Karpas-422 (cell line): ENCODE measurements at regions not wholly inside any gene's neighbourhood (a gene's known extent, or its start where the extent isn't known, plus 50 kb on each side); places are given as distances from the start of the nearest gene placed in this dataset.

ENCODE experiments used
- DNase-seq: peaks from one replicate; pipeline ENCODE4 v3.0.0-alpha.2; 2015
- H2AFZ ChIP-seq: fragments of 200-600 bp; sonication (generic); 2 replicates; pipeline ENCODE4 v1.6.1; 2014; ENCODE audit warnings: antibody characterized with exemption, low read length, mixed read lengths
- H3K27ac ChIP-seq: fragments of 200-600 bp; sonication (generic); 2 replicates; pipeline ENCODE4 v1.5.1; 2014; ENCODE audit warnings: mild to moderate bottlenecking, low read length, moderate library complexity
- H3K27me3 ChIP-seq: fragments of 200-600 bp; sonication (generic); 2 replicates; pipeline ENCODE4 v1.6.1; 2014; ENCODE audit warnings: low read length, mixed read lengths
- H3K36me3 ChIP-seq: fragments of 200-600 bp; sonication (generic); 2 replicates; pipeline ENCODE4 v1.6.1; 2014; ENCODE audit warnings: low read length, mixed read lengths; ENCODE audit not compliant: insufficient read depth
- H3K4me1 ChIP-seq: fragments of 200-600 bp; sonication (generic); 2 replicates; pipeline ENCODE4 v1.6.1; 2014; ENCODE audit warnings: mild to moderate bottlenecking, low read length, mixed read lengths
- H3K4me2 ChIP-seq: fragments of 200-600 bp; sonication (generic); 2 replicates; pipeline ENCODE4 v1.6.1; 2014; ENCODE audit warnings: low read length, low read depth, mild to moderate bottlenecking; ENCODE audit not compliant: poor library complexity, severe bottlenecking
- H3K4me3 ChIP-seq: fragments of 200-600 bp; sonication (generic); 2 replicates; pipeline ENCODE4 v1.5.1; 2014; ENCODE audit warnings: mild to moderate bottlenecking, antibody characterized with exemption, low read length, mixed read lengths
- H3K79me2 ChIP-seq: fragments of 200-600 bp; sonication (generic); 2 replicates; pipeline ENCODE4 v1.6.1; 2014; ENCODE audit warnings: mild to moderate bottlenecking, low read length, mixed read lengths
- H3K9ac ChIP-seq: fragments of 200-600 bp; sonication (generic); 2 replicates; pipeline ENCODE4 v1.6.0; 2014; ENCODE audit warnings: low read length
- H3K9me2 ChIP-seq: fragments of 200-600 bp; sonication (generic), shearing (Covaris generic); replicated peaks from 2 replicates; pipeline ENCODE4 v1.6.0; 2014; ENCODE audit warnings: mild to moderate bottlenecking, low read length, moderate library complexity; ENCODE audit not compliant: insufficient read depth
- H3K9me3 ChIP-seq: fragments of 300-700, 200-600 bp; sonication (generic); 2 replicates; pipeline ENCODE4 v1.6.1; 2014; ENCODE audit warnings: low read length, mixed read lengths
- H4K20me1 ChIP-seq: fragments of 200-600 bp; sonication (generic); 2 replicates; pipeline ENCODE4 v1.6.1; 2014; ENCODE audit warnings: mild to moderate bottlenecking, antibody characterized with exemption, low read length, low read depth; ENCODE audit not compliant: insufficient read depth

DNA sequence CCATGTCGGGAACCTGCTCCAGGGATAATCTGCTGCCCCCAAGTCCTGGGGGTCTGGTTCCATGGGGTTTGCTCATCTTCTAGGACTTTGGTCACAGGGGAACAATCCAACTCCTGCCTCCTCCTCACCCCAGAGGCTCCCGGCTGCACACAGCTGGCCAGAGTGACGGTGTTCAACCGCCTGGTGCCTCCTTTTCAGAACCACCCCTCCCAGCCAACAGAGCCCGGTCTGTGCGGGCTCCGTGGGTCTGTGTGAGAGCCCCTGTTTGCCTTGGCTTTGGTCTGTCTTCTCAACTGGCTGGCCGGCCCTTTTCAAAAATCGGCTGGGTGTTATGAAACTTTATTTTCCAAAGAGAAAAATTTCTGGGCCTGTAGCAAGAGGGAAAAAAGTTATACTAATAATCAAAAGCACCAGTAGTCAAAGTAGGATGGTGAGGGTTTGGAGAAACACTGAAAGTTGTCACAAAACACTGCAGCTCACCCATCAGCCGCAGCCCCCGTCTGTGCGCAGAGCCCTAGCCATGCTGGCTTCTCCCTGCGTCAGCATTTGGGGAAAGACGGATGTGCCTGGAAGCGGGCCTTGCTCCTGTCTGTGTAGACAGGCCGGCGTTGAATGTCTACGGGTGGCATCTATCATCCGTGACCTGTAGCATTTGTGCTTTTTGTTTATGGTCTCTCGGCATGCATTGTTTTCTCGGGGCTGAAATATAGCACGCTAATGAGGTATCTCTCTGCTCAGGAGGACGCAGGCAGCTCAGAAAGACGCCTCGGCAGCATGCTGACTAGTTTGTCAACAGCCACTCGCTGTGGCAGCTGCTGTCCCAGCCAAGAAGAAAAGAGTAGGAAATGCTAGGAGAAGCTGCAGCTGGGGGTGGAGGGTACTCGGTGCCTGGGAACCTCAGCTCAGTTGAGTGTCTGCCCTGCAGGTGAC is 138.6 kb downstream of the GLI2 start:
- Histone ChIP-seq H2AFZ (no peak overlapping the region), H3K9me2 (no peaks in the 10 kb centered on the region), H3K27me3 (no peaks in the 10 kb centered on the region), H4K20me1 (no peaks in the 10 kb centered on the region), H3K9me3 (no peaks in the 10 kb centered on the region), H3K27ac (no peak overlapping the region), H3K4me1 (no peaks in the 10 kb centered on the region), H3K4me3 (no peak overlapping the region), H3K79me2 (no peaks in the 10 kb centered on the region), H3K36me3 (no peaks in the 10 kb centered on the region), H3K4me2 (no peak overlapping the region), H3K9ac (no peak overlapping the region)
- no peak for DNase-seq

DNA sequence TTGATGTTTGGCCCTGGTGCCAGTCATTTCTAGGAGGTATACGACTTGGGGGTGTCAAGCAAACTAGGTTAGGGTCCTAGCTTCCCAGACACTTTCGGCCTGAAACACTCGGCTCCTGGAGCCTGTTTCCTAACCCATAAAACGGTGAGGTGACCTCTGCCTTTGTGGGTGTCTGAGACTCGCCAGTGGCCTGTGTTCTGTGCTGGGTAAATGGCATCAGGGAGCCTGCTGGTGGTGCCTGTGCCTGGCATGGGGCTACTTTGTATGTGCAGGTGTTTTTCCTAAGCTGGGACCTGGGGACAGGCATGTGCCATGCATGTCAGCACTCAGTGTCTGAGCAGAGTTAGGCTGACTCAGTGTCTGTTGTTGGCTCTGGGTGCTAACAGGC is 139.2 kb downstream of the GLI2 start:
- H3K9ac ChIP-seq, result no peak overlapping the region
- no peaks in the 10 kb centered on the region for H4K20me1 ChIP-seq
- no peaks in the 10 kb centered on the region for H3K36me3 ChIP-seq
- H3K9me2 ChIP-seq, result no peaks in the 10 kb centered on the region
- H3K9me3 ChIP-seq, result no peaks in the 10 kb centered on the region
- no peak overlapping the region for H2AFZ ChIP-seq
- no peak overlapping the region for H3K4me3 ChIP-seq
- H3K4me2 ChIP-seq, result no peak overlapping the region
- H3K79me2 ChIP-seq, result no peaks in the 10 kb centered on the region
- no peaks in the 10 kb centered on the region for H3K27me3 ChIP-seq
- no peak for DNase-seq
- H3K27ac ChIP-seq, result no peak overlapping the region
- no peaks in the 10 kb centered on the region for H3K4me1 ChIP-seq

DNA sequence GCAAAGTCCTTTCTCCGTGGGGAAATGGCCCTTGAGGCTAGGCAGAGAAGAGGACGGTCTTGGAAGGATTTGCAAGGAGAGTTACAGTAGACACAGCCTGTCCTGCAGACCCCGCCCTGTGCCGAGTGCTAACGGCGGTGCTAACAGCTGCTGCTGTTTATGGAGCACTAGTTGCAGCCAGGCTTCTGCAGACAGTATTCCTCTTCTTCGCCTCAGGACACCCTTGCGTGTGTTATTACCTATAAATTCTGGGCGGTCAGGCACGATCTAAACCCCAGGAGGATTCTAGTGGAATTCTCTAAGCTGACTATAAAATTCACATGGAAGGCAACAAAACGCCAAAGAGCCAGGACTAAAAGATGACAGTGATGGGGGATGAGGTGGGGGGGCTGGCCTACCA is 139.8 kb downstream of the GLI2 start:
- Histone ChIP-seq H3K4me1 (no peaks in the 10 kb centered on the region), H3K4me3 (no peak overlapping the region), H3K4me2 (no peak overlapping the region), H3K9me2 (no peaks in the 10 kb centered on the region), H4K20me1 (no peaks in the 10 kb centered on the region), H3K9ac (no peak overlapping the region), H2AFZ (no peak overlapping the region), H3K36me3 (no peaks in the 10 kb centered on the region), H3K27ac (no peak overlapping the region), H3K9me3 (no peaks in the 10 kb centered on the region), H3K27me3 (no peaks in the 10 kb centered on the region), H3K79me2 (no peaks in the 10 kb centered on the region)
- DNase-seq, result no peak

DNA sequence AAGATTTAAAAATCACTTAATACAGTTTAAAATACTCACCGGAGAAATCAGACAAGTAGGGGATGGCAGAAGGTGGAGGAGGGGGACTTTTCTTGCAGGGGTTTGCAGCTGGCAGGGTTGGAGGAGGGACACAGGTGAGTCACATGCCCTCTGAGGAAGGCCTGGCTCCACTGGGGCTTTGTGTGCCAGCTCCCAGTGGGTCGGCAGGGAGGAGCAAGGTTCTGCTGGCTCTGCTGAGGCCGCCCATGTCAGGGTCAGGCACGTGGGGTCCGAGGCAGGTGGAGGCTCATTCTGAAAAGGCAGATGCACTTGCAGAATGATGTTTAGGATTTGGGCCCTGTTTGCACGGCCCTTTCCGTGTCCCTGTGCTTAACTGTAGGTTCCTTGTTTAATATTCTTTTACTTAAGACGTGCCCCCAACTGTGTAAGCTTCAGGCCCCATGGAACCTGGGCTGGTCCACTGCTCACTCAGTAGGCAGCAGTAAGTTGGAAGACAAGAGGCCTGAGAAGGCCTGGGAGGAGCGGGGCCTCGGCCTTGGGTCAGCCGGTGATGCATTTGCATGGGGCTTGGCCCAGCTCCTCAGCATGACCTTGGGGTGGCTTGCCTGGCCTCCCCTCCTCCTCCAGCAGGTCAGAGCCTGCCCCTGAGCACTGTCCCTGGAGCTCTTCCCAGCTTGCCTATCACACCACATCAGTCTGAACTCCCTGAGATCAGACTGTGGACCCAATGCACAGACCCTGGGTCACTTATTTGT is 141.0 kb downstream of the GLI2 start:
- no peak overlapping the region for H3K4me2 ChIP-seq
- no peak overlapping the region for H3K27ac ChIP-seq
- H3K27me3 ChIP-seq, result no peaks in the 10 kb centered on the region
- no peak overlapping the region for H2AFZ ChIP-seq
- H3K9me3 ChIP-seq, result no peaks in the 10 kb centered on the region
- no peaks in the 10 kb centered on the region for H3K9me2 ChIP-seq
- no peak for DNase-seq
- H3K4me1 ChIP-seq, result no peaks in the 10 kb centered on the region
- no peaks in the 10 kb centered on the region for H3K79me2 ChIP-seq
- H3K36me3 ChIP-seq, result no peaks in the 10 kb centered on the region
- H4K20me1 ChIP-seq, result no peaks in the 10 kb centered on the region
- no peak overlapping the region for H3K4me3 ChIP-seq
- no peak overlapping the region for H3K9ac ChIP-seq

DNA sequence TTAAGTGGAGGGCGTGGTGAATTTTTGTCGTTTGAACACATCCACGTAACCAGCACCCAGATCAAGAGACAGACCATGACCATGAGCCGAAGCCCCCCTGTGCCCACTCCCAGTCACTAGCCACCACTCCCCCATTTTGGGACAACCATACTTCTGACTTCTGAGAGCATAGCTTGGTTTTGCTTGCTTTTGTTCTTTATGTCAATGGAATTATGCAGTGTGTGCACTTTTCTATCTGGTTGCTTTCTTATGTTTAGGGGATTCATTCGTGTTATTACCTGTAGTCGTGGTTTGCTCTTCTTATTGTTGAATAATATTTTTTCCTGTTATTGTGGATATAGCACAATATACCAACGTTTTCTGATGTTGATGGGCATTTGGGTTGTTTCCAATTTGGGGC is 141.7 kb downstream of the GLI2 start:
- DNase-seq, result no peak
- no peaks in the 10 kb centered on the region for H3K79me2 ChIP-seq
- H4K20me1 ChIP-seq, result no peaks in the 10 kb centered on the region
- H3K27me3 ChIP-seq, result no peaks in the 10 kb centered on the region
- no peak overlapping the region for H3K4me2 ChIP-seq
- no peak overlapping the region for H3K27ac ChIP-seq
- no peaks in the 10 kb centered on the region for H3K36me3 ChIP-seq
- no peaks in the 10 kb centered on the region for H3K9me3 ChIP-seq
- H2AFZ ChIP-seq, result no peak overlapping the region
- no peaks in the 10 kb centered on the region for H3K4me1 ChIP-seq
- no peak overlapping the region for H3K4me3 ChIP-seq
- H3K9me2 ChIP-seq, result no peaks in the 10 kb centered on the region
- H3K9ac ChIP-seq, result no peak overlapping the region

DNA sequence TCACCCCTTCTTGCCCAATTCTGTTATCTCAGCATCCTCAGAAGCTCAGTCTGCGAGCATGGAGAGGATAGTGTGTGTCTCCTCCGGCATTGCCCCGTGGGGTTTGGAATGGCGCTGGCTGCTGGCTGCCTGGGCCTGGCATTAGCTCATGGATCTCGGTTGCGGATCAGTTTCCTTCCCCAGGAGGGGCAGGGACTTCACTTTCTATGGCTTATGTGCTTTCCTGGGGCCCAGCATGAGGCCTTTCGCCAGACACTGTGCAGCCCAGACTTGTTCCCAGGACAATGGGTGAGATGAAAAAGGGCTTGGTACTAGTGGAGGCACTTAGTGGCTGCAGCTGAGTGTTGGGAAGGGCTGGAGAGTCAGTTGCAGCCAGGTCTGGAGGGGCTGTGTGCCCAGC is 143.3 kb downstream of the GLI2 start:
- H3K27me3 ChIP-seq, result no peaks in the 10 kb centered on the region
- no peaks in the 10 kb centered on the region for H3K79me2 ChIP-seq

DNA sequence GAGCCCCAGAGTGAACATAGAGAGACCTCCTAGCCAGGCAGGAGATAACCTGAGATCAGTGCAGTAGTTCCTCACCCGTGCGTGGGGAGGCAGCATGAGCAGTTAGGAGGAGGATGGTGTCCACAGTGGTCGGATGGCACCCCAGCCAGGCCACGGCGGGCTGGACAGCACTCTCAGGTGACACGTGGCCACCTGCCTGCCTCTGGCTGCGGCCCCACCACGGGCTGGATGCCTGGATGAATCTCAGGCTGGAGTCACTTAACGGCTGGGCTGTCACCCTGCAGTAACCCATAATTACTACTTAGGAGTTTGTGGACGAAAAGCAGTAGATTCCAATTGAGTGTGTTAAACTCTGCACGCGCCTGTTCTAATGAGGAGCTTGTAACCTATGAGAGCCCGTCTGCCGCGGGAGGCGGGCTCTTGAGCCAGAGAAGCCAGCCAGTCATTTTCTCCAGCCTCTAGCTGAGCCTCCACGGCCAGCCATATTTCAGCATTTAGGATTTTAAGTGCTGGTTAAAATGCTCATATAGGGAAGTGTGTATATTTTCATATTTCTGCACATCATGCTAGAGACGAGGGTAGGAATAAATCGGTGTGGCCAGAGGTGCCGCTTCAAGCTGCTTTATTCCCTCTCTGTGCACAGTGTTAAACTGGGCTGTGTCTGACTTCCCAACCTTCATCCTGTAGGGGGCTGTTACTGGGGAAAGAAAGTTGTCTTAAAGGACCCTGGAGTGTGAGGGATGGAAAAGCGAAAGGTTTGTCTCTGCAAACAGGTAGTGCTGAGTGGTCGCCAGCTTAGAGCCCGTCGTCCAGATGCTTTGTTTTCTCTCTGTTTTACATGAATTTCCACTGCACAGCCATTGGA is 144.0 kb downstream of the GLI2 start:
- Histone ChIP-seq H2AFZ (no peak overlapping the region), H3K4me1 (no peaks in the 10 kb centered on the region), H3K4me2 (no peak overlapping the region), H3K36me3 (no peaks in the 10 kb centered on the region), H3K9me3 (no peaks in the 10 kb centered on the region), H3K4me3 (no peak overlapping the region), H3K9me2 (no peaks in the 10 kb centered on the region), H3K9ac (no peak overlapping the region), H3K27me3 (no peaks in the 10 kb centered on the region), H4K20me1 (no peaks in the 10 kb centered on the region), H3K79me2 (no peaks in the 10 kb centered on the region), H3K27ac (no peak overlapping the region)
- DNase-seq, result no peak

More for the DNA sequence above, 143.3 kb downstream of the GLI2 start:
- Histone ChIP-seq H3K4me3 (no peak overlapping the region), H3K9me2 (no peaks in the 10 kb centered on the region), H3K36me3 (no peaks in the 10 kb centered on the region), H3K9ac (no peak overlapping the region), H4K20me1 (no peaks in the 10 kb centered on the region), H2AFZ (no peak overlapping the region), H3K4me2 (no peak overlapping the region), H3K9me3 (no peaks in the 10 kb centered on the region), H3K4me1 (no peaks in the 10 kb centered on the region), H3K27ac (no peak overlapping the region)
- no peak for DNase-seq

DNA sequence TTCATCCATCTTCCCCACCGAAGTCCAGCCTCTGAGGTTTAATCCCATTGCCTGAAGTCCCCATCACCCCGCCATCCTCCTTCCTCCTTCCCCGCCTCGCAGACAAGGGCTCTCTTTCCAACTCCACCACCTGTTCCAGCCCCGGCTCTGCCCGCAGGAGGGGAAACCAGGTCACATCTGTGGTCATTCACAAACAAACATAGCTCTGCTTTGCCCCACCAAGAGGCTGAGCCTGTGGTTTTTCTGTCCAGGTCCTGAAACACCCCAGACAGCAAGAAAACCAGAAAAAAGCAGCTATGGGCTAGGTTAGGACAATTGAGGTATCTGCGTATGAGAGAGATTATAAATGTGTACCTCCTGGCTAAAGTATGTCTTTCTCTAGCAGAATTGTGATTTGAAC is 144.7 kb downstream of the GLI2 start:
- H3K36me3 ChIP-seq, result no peaks in the 10 kb centered on the region
- H4K20me1 ChIP-seq, result no peaks in the 10 kb centered on the region
- H3K9me2 ChIP-seq, result no peaks in the 10 kb centered on the region
- H3K79me2 ChIP-seq, result no peaks in the 10 kb centered on the region
- DNase-seq, result no peak
- no peaks in the 10 kb centered on the region for H3K27me3 ChIP-seq
- no peak overlapping the region for H3K4me2 ChIP-seq
- no peak overlapping the region for H3K9ac ChIP-seq
- peaks cover 6% of the 10 kb centered on the region for H3K4me1 ChIP-seq
- H3K9me3 ChIP-seq, result no peaks in the 10 kb centered on the region
- H2AFZ ChIP-seq, result no peak overlapping the region
- no peak overlapping the region for H3K4me3 ChIP-seq
- no peak overlapping the region for H3K27ac ChIP-seq
